NOMO-1 treated with DMSO at 0.1 percent for 48 hours (cell line): ENCODE measurements at regions not wholly inside any gene's neighbourhood (a gene's known extent, or its start where the extent isn't known, plus 50 kb on each side); places are given as distances from the start of the nearest gene placed in this dataset.
"Not testable (repeated sequence)": the region's sequence is repeated elsewhere in the genome, so short reads cannot be mapped to it uniquely, and the experiment has no call there.

Source experiments
- DNase-seq: peaks from one replicate; lab custom pipeline; 2025; ENCODE audit not compliant: unreplicated experiment; lab: John Stamatoyannopoulos, UW

DNA sequence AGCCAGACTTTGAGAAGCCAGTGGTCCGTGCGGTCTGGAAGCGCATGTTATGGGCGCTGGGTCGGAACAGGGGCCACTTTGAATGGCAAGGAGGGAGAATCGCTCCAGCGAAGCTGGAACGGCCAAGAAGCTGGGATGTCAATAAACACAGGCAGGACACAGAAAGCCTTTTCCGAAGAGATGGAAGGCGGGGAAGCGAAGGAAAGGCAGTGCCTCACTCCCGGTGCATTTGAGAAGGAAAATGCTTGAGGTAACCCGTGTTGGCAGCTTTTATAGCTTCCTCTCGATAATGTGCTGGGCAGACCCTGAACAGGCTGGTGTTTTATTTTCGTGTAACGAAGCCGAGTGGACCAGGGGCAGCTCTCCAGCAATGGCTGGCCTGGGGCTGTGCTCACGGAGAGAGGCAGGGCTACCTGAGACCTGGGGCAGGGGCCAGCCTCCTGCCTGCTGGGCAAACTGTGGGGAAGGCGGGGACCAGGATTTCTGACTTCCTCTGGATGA is 84.2 kb upstream of the SPRY4 start:
- DNase-seq: no peak

DNA sequence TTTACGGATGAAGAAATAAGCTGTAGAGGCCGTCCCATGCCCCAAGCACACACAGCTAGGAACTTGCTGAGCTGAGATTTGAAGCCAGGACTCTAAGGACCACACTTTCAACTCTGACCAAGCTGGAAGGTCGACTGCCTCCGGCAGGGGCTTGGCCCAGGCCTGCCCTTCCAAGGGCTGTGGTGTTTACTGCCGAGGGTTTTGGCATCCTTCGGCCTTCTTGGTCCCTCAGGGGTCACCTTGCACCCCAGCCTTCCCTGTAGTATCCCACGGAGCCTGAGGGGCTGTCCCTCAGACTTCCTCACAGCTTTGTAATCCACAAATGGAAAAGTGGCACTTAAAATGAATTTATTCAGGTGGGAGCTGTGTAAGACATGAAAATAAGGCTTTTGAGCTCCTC is 83.7 kb upstream of the SPRY4 start:
- no peak for DNase-seq

DNA sequence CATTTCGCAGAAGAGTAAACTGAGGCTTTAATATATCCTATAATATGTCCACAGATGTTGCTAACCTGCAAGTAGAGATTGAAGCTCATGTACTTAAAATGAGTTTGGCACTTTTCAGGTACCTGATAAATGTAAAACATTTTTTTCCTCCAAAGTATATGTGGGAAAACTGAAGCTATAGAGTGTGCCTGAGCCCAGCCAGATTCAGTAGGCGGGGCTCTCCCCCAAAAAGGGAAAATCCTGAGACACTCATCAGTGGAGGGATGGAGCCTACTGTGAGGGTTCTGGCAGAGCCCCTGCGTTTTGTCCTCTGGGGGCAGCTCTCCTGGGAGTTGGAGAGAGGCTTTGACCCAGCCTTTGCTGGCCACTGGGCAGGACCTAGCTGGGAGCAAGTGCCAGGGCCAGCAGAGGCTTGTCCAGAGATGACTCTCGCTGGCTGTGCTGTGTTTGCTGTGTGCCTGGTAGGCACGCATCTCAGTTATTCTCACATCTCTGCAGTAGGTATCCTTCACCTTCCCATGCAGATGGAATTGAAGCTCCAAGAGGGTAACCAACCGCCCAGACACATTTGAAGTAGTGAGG is 81.1 kb upstream of the SPRY4 start:
- no peak for DNase-seq

DNA sequence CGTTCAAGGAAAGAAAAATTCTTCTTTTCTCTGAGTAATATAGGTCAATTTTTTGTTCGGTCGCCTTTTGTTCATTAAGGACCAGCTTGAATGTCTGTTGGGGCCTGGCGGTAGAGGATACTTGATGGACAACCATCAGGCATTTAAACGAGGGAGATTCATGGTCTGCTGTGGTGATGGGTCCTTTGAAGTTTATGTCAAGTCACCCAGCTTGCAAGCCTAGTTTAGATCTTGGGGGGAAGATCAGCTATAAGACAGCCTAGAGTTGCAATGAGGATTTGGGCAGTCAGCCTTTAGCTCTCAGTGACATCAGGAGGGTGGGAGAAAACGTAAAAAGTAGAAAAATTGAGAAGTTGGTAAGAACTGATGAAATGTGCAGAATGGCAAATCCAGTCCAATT is 80.2 kb upstream of the SPRY4 start:
- no peak for DNase-seq

DNA sequence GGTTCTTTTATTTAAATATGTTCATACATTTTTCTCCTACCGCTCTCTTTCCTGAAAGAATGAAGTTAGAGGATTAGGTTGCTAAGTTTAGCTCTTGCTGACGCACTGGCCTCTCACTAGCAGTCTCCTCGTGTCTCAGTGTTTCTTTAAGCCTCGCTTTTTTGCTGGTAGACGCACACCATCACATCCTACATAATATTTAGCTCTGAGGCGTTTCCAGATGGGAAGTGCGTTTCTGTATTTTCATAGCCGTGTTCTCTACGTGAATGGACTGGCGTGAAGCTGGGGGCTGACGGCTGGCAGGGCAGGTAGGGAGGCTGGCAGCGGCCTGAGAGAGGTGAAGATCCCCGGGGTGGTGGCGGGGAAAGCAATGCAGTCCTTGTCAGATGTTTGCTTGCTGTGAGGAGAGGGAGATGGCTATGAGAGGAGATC is 79.2 kb upstream of the SPRY4 start:
- DNase-seq: no peak

DNA sequence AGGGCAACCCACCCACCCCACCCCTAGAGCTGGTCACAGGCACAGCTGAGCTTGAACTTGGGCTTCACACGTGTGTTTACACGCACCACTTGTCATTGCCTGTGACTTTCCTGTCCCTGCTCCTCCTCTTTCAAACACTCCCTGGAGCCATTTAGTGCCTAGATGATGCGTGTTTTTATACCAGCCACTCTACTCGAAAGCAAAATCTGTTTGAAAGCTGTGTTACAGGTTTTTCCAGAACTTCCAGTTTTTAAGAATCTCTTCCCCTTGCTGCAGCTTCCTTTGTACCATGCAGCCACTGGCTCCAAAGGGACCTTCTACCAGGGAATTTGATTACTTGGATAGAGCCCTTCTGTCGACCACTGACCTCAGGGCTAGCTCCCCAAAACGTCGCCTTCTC is 78.8 kb upstream of the SPRY4 start:
- DNase-seq: no peak

DNA sequence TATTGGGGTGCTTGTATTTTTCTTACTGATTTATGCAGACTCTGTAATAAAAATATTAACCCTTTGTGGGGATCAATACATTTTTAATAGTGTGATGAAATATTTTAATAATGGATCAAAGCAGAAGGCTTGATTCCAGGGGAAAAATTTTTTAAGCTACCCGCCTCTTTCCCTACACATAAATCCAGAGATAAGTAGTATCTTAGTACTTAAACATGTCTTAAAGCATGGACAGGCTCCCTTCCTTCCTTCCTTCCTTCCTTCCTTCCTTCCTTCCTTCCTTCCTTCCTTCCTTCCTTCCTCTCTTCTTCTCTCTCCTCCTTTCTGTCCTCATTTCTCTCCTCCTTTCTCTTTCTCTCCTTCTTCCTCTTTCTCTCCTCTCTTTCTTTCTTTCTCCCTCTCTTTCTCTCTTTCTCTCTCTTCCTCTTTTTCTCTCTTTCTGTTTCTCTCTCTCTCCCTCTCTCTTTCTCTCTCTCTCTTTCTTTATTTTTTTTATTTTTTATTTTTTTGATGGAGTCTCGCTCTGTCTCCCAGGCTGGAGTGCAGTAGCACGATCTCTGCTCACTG is 78.0 kb upstream of the SPRY4 start:
- no peak for DNase-seq

DNA sequence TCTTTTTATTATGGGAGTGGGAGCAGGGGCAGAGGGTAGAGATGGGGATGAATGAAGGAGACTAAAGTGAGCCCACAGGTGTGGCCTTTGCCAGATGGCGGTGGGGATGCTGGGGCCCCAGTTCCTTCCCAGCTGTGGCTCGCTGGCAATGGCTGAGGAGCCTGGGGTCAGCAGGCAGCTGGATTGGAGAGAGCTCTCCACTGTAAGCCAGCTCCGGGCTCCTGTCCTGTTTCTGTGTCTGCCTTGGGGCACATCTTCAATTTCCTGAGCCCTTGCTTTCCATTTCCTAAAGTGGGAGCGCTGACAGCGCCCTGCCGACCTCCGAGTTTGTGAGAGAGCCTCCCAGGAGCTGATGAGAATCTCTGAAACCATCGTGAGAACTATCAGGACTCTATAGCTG is 75.6 kb upstream of the SPRY4 start:
- DNase-seq: no peak

DNA sequence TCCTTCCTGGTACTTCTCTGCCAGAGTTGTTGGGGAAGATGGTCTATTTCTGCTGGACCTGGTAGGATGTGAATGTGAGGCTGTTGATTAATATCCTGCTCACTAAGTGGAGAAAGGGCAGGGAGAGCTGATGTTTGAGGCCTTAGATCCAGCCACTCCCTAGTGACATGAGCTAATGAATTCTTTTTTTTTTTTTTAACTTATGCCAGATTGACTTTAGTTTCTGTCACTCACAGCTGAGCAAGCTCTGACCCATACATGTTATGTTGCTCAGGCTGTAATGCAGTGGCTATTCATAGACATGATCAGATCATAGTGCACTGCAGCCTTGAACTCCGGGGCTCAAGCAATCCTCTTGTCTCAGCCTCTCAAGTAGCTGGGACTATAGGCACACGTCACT is 75.1 kb upstream of the SPRY4 start:
- no peak for DNase-seq

DNA sequence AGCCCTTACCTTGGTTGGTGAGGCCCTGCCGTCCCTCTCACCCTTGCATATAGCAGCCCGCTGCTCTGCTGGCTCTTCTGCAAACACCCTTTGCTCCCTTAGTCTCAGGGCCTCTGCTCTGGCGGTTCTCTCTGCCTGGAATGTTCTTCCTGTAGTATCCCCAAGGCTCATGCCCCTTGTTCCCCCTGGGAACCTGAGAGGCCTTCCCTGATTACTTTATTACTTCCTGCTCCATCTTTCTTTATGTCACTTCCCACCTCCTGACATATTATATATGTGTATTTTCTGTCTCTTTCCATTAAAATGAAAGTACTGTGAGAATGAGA is 73.9 kb upstream of the SPRY4 start:
- DNase-seq: no peak

DNA sequence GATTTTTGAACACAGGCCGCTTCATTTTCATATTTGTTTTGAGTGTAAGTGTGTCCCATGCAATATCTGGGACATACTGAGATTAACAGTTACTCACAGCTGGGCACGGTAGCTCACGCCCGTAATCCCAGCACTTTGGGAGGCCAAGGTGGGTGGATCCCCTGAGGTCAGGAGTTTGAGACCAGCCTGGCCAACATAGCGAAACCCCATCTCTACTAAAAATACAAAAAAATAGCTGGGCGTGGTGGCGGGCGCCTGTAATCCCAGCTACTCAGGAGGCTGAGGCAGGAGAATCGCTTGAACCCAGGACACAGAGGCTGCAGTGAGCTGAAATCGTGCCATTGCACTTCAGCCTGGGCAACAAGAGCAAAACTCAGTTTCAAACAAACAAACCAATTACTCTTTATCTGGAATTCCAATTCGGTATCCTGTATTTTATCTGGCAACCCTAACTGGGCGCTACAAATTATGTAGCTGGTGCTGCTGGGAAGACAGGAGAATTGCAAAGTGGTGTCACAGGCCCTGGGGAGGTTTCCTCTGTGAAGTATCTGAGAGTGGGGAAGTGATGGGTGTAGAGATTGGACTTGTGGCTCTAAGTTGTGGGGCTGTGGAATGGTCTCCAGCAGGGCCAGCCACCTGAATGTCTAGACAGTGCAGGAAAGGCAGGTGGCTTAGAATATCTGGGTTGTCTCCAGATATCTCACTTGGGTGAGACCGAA is 73.3 kb upstream of the SPRY4 start:
- not testable (repeated sequence) for DNase-seq

DNA sequence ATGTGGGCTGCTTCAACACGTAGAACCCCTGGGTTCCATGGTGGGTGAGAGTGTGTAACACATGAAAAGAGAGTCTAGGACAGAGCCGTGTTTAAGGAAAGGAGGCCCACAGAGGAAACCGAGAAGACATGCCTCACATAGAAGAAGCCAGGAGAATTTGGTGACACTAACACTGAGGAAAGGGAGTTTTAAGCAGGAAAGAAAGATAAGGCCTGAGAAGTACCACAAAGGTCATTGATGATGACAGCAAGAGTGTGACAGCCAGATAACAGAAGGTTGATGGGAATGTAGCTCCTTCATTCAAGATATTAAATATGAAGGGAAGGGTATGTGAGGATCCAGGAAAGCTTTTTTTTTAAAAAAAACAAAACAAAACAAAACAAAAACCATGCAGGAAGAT is 72.4 kb upstream of the SPRY4 start:
- DNase-seq: no peak

DNA sequence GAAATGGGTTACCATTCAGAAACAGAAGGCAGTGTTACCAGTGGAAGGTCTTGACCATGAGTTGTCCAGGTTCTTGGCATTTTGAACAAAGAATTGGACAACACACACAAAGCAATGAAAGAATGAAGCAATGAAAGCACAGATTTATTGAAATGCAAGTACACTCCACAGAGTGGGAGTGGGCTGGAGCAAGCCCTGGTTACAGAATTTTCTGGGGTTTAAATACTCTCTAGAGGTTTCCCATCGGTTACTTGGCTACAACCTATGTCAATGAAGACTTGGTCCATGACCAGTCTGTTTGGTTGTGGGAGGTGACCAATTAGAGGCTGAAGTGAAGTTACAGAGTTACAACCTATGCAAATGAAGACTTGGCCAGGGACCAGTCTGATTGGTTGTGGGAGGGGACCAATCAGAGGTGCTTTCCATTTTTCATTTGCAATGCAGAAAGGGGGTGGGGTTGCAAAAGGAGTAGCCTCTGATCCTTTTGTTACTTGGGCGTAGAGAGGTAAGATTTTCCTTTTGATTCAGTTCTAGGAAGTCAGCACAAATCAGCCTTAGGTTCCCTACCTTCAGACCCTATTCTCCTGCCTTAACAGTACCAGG is 71.7 kb upstream of the SPRY4 start:
- DNase-seq: no peak

DNA sequence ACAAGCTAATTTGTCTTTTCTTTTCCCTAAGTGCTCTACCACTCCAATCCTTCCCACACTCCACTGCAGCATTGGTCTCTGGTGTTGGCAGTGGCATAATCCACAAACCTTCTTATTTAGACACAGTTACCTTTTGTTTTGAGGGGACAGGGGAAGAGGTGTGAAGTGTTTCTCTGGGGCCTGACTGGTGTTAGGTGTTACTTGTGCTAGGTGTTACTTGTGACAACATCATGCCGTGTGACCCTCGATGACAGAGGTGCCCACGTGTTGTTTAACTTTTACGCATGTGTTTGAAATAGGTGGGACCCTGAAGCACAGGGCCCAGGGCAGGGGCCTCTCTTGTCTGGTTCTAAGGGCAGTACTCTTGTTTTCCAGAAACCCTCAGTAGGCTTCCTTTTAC is 70.5 kb upstream of the SPRY4 start:
- no peak for DNase-seq

DNA sequence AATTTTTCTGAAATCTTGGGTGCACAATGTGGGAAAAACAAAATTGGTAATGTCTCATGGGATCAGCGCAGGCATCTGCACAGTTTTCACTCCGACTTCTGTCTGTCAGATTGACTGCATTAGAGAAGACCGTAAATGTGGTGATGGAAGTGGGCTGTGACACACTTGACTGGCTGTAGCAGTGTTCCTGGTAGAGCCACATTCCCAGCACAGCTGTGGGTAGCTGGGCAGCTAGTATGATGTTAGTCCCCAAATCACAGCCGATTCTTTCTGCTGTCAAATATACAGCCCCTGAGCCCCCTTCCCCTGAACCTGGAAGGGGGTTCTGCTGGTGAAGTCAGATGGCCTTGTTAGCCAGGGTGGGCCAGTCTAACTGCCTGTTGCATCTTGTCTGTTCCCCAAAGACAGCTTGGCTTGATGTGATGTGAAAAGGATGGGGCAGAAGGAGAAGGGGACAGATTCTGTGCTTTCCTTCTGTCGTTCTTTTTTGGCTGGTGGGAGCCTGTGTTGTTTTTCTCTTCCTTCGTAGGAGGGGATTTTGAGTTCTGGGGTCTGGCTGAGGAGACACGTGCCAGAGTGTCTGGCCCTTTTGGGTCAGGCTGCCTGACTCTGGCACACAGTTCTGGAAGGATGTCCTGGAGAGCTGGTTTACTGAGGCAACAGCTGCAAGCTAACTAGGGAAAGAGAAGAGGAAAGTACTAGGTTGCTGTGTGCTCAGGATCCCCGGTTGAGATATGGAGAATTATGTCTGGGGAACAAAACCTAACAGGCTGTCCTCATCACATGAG is 66.4 kb upstream of the SPRY4 start:
- DNase-seq: no peak

DNA sequence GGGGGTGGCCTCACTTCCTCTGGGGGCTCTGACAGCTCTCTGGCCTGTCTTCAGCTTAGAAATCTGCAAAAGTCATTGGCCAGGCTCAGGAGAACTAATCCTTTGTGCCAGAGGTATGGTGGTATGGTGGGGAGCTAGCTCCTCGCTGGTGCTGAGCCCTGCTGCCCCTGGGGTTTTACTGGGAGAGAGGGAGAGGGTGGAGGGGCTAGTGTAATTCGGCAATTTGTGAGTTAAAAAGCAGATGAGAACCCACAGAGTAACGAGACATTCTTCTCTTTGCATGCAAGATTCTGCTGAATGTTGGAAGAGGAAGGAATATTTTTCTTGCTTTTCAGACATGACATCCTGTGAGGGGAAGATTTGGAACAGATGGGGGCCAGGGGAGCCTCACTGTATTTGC is 65.5 kb upstream of the SPRY4 start:
- DNase-seq: no peak

DNA sequence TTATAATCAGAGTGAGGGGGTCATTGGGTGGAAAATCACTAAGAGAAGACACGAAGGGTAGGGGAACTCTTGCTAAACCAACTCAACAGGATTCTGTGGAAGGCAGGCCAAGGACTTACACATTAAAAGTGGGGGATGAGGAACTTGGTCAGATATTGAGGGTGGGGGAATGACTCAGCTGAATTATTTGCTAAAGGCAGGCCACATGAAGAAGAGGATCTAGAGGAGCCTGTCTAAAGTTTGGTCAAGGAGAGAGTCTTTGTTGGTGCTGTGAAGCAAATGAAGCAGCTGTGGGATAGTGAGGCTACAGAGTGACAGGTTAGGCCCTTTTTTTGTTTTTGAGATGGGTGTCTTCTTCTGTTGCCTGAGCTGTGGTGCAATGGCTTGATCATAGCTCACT is 63.9 kb upstream of the SPRY4 start:
- peak; percentile 88 for DNase-seq

DNA sequence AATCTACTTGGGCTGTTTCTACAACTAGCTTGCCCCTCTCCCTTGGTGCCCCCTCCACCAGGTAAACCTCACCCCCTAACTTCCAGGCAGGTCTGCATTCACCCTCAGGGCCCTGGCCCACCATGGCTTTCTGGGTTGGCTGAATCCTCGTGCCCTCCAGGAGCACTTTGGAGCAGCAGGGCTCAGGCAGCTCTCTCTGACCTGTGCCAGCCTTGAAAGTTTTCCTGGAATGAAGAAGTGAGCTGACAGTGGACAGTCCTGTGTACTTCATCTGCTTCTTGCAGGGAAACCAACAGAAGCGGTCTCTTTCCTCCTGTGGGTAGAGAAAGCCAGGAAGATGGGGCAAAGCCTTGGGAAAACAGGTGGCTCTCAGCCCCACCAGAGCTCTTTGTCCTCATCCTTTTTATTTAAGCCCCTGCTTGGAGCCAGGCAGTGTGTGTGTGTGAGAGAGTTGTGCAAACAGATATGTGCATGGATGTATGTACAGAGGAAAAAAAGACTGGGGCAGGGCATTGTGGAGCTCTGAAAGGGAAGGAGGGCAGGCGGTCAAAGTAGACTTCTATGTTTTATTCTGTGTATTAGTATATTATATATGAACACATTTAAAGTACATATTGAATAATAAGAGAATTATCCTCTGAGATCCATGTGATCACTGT is 62.3 kb upstream of the SPRY4 start:
- DNase-seq: no peak

DNA sequence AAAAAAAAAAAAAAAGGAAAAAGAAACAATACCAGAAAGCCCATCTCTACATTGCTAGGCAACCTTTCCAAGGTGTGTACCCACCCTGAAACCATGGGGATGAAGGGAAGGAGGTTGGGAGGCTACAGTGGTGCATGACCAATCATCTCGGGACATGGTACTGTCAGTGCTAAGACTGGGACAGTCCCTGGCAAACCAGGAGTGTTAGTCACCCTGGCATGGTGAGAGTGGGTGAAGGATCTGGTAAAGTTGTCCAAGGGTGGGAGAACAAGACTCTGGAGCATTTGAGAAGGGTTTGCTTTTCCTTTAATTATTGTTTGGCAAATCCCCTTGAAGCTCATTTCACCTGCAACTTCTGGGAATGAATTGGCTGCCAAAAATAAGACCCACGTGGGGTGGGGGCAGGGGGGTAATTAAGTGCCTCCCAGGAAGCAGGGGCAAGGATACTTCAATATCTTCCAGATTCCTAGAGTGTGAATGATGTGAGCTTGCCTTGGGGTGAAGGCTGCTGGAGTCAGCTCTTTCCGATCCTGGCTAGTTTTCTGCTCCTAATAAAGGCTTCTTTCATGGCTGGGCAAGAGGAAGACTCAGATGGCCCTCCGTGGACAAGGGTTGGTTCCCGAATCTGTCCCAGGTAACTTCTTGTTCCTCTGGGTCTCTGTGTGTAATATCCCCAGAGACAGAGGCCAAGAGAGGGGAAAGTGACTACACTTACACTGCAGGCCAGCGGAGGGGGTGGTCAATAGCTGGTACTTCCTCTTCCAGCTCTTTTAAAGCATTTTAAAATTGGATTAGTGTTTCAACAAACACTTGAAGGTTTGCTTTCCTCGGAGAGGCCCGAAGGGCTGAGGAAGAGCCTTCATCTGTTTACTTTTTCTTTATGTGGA is 61.6 kb upstream of the SPRY4 start:
- peak; percentile 72 for DNase-seq

DNA sequence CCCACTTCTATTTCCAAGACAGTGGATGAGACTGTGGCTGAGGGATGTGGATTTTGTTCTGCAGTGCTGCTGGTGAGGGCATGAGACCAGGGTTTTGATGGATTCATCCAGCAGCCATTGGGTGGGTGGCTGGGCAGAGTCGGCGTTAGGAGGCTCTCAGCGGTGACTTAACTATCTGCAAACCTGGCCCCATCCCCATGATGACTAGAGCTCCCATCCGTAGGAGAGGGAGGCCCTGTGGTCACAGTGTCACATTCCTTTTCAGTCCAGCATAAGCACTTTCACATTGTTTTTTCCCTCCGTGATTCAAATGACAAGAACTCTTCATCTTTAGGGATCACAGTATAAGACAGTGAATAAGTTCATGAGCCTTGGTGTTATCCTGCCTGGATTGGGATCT is 60.4 kb upstream of the SPRY4 start:
- DNase-seq: no peak
